COLO668 (cell line): ENCODE measurements at regions not wholly inside any gene's neighbourhood (a gene's known extent, or its start where the extent isn't known, plus 50 kb on each side); places are given as distances from the start of the nearest gene placed in this dataset.
"Not testable (repeated sequence)": the region's sequence is repeated elsewhere in the genome, so short reads cannot be mapped to it uniquely, and the experiment has no call there.

ENCODE experiments used
- DNase-seq: peaks from one replicate; lab custom pipeline; 2025; ENCODE audit not compliant: unreplicated experiment; lab: John Stamatoyannopoulos, UW

GRCh38 chr7:69365651-69366192, 232.6 kb upstream of the AUTS2 start:
- no peak for DNase-seq

DNA sequence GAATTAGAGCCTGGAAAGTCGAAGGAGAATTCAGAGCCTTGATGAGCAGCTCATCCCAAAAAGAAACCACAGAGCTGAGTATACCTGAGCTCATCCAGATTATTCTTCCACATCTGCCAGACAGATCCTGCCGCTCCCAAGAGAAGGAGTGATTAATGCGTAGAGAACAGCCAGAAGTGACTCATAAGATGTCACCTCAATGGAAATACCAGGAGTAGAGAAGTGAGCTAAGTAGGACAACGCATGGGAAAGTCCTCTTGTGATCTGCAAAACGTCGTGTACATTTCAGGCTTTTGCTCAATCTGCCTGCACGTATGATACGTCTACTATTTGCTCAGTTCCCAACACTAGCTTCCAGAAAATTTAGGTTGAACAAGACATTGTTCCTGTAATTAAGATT, 230.5 kb upstream of the AUTS2 start:
- DNase-seq: no peak

- no peak for DNase-seq
These were observed 224.9 kb upstream of the AUTS2 start for GRCh38 chr7:69373171-69374043.

GRCh38 chr7:69374044-69374425, 224.2 kb upstream of the AUTS2 start:
- no peak for DNase-seq

DNA sequence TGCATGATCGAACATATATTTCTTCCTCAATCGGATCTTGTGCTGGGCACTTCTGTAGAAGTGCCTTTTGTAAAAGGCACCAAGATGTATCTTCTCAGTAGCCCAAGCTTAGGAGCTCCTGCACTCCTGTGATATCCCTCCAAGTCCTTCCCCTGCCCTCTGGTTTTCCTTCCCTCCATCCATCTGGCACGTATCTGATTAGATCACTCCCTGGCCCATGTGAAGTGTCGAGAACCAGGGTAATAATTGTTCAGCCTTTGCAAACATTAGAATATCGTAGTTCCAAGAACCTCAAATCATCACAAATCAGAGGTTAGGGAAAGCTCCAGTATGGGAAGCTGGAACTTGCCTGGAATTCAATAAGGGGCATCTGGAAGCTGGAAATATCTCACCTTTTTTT, 221.1 kb upstream of the AUTS2 start:
- no peak for DNase-seq

GRCh38 chr7:69388452-69389137, 209.7 kb upstream of the AUTS2 start:
- DNase-seq: no peak

GRCh38 chr7:69389216-69389615, 209.1 kb upstream of the AUTS2 start:
- no peak for DNase-seq

GRCh38 chr7:69393912-69394311, 204.4 kb upstream of the AUTS2 start:
- not testable (repeated sequence) for DNase-seq

GRCh38 chr7:69395061-69395714, 203.1 kb upstream of the AUTS2 start:
- DNase-seq: no peak

DNA sequence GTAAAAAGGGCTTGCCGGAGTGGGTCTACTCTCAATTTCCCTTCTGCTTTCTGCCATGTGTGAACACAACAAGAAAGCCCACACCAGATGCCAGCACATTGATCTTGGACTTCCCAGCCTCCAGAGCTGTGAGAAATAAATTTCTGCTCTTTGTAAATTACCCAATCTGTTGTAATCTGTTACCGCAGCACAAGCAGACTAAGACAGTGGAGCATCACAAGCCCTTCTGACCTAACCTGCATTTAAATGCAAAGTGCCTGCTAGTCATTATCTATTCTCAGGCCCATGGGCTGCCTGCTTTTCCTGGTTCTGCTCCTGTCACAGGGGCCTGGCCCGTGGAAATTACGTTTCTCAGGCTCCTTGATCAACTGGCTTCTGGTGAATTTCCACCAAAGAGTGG, 199.3 kb upstream of the AUTS2 start:
- no peak for DNase-seq

DNA sequence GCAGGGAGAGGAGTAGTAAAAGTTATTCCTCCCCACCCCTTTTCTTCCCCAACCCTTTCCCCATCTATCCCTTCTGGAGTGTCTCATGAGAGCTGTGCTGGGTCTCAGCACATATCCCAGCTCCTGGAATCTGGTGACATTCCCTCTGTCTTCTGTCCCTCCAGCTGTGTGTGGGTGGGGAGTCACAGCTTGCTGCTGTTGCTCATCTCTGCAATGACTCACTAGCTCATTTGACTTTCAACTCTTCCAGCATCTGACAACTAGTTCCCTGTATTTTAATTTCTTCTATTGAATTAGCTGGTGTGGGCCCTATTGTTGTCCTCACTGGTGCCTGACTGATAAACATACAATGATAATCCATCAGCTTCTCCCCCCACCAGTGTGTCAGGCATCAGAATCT, 198.9 kb upstream of the AUTS2 start:
- no peak for DNase-seq

GRCh38 chr7:69402696-69403095, 195.6 kb upstream of the AUTS2 start:
- DNase-seq: no peak

- DNase-seq: no peak
These were observed 195.1 kb upstream of the AUTS2 start for GRCh38 chr7:69403169-69403568.

GRCh38 chr7:69411018-69411417, 187.3 kb upstream of the AUTS2 start:
- no peak for DNase-seq

DNA sequence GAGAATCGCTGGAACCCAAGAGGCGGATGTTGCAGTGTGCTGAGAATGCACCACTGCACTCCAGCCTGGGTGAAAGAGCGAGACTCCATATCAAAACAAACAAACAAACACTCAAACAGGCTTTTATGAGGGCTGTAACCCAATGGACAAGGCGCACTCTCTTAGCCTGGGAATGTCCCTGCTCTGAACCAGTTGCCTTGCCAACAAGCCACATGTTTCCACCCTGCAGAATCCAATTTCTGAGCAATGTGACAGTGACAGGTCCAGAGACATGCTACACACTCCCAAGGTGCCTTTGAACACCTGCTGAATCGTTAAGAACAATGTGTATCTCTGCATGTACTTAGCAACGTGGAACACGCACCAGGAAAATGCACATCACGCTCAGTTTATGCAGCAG, 186.8 kb upstream of the AUTS2 start:
- no peak for DNase-seq

DNA sequence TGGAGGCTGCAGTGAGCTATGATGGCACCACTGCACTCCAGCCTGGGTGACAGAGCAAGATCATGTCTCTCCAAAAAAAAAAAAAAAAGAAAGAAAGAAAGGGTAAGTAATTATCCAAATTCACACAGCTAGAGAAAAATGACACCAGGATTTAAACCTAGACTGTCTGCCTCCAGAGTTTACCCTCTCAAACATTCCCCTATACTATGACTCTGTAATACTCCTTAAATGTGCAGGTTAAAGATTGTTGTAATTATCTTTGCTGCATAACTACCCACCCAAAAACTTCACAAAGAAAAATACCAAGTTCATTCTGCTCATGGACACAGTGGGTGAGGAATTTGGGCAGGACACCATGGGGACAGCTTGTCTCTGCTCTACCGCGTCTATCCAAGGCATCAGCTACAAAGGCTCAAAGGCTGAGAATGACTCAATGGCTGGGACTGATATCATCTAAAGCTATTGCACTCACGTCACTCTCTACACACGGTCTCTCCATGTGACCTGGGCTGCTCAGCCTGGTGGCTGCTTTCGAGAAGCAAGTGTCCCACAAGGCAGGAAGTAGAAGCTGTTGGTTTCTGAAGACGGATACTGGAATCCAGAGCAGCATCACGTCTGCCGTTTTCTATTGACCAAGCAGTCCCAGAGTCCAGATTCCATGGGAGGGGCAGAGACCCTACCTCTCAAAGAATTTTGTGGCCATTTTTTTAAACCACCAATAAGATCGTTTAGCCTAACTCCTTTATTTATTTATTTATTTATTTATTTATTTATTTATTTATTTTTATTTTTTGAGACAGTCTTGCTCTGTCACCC, 185.7 kb upstream of the AUTS2 start:
- no peak for DNase-seq

DNA sequence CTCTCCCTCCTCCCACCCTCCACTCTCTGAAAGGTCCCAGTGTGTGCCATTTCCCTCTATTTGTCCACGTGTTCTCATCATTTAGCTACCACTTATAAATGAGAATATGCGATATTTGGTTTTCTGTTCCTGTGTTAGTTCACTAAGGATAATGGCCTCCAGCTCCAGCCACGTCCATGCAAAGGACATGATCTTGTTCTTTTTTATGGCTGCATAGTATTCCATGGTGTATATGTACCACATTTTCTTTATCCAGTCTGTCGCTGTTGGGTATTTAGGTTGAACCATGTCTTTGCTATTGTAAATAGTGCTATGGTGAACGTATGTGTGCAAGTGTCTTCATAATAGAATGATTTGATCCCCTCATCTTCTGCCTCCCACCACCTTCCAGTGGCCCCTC, 183.7 kb upstream of the AUTS2 start:
- no peak for DNase-seq

DNA sequence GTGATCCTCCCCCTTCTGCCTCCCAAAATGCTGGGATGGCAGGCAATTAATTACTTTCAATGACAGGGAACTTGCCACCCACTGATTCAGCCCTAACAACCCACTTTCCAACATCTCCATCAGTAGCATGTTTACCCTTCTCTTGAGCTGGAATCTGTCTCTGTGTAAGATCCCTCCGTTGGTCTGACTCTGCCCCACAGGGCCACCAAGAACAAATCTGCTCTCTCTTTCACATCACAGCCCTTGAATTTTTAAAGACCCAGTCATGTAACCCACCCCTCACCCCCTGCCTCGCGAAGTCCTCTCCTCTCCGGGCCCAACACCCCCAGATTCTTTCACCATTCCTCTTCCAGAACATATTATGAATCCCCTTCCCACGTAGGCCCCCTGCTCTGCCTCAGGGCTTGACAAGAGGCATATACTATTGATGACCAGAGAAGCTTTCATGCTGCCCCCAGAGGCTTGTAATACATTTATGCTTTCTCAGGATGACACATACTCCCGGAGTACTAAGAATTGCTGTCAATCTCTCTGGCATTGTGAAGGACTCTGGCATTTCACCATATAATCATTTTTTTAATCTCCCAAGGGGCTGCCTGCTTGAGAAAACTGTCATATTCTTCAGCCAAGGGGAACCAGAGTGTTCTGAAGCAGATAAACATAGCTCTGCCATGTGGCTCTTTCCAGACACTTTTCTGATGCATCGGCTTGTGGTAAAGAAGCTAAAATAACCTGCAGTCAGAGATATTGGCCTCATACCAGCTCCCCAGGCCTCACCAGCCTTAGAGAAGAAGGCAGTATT, 179.2 kb upstream of the AUTS2 start:
- no peak for DNase-seq

DNA sequence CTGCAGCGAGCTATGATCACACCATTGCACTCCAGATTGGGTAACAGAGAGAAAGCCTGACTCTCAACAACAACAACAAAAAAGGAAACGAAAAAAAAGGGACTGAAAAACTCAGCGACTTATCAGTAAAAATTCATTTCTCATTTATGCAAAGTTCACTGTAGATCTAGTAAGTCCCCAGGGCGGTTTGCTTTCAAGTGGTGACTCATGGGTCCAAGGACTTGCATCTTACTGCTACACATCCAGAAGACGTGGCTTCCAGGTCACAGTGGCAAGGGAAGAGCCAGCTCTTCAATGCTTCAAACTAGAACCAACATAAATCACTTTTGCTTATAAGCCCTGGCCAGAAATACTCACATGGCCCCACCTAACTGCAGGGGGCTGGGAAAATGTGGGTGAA, 178.3 kb upstream of the AUTS2 start:
- no peak for DNase-seq

DNA sequence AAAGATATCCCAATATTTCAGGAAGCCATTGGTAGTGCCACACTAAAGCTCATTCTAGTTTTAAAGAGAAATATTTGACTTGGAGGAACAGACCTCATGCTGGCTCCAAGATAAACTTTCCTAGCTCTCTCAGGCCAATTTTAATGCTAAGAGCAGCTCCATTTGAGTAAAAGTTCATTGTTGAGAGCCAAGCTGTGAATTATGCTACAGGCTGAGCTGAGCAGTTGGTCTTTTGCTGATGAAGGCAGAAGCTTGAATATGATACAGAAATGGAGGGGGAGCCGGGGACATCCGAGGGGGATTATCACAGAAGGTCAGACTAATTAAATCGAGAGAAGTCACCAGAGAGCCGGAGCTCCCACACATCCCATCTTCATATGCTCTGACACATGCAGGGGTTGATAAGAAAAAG, 175.7 kb upstream of the AUTS2 start:
- DNase-seq: no peak
